ENCODE measurements at regions not wholly inside any gene's neighbourhood (a gene's known extent, or its start where the extent isn't known, plus 50 kb on each side); places are given as distances from the start of the nearest gene placed in this dataset.
A peak's percentile ranks its signal among the peaks of the same experiment; 100 is the strongest.

DNA sequence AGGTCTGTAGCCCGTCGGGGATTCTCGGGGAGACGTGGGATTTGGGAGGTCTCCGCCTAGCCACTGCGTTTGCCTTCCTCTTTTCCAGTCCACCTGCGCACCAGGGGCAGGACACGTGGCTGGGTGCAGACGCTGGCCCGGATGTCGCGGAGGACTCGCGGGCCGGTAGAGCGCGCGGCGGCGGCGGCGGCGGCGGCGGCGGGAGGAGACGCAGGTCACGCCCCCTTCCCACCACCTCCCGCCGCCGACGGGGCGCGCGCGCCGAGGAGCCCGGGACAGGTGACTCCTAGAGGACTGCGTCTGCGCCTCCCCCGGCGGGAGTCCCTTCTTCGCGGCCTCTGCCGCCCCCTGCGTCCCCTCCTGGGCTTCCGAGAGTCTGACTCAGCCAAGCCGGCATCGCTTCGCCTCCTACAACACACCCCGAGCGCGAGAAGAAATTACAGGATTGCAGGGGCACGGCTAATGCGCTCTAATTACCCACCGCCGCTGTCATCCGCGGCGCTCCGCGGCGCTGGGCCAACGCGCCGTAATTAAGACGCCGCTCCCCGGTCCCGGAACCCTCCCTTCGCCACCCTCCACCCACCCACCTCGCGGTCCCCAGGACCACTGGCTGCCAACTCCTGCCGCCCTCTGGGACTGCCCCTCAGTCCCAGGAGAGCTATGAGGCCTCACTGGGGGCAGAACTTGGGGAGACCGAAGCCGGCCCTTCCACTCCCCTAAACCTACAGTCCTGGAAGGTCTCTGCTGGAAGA, 124.5 kb downstream of the MRPL14 start:
- Histone ChIP-seq H3K4me2 (ENCODE audit: insufficient read depth, low read length, poor library complexity, severe bottlenecking) (peak overlapping the region; percentile 87), H2AFZ (ENCODE audit: low read length) (peak overlapping the region; percentile 90), H3K4me1 (ENCODE audit: control insufficient read depth in 2 of 2, insufficient read depth in 1 of 2, low read depth in 1 of 2, low read length in 2 of 2) (peaks cover 0 to 37% of the 10 kb centered on the region in 2 donors), H3K9ac (ENCODE audit: low read depth, low read length, poor library complexity) (peak overlapping the region; percentile 61), H3K4me3 (ENCODE audit: low read length in 2 of 2) (peak overlapping the region; percentile 33), H2BK5ac (ENCODE audit: low read length) (peak overlapping the region; percentile 62), H3K23ac (ENCODE audit: low read depth, low read length, poor library complexity) (peak overlapping the region; percentile 44), H3K4ac (ENCODE audit: low read length) (no peak overlapping the region), H4K8ac (ENCODE audit: low read depth, low read length) (no peak overlapping the region), H3K27me3 (ENCODE audit: control insufficient read depth in 3 of 3, insufficient read depth in 3 of 3, low read depth in 1 of 3, low read length in 3 of 3) (peaks cover 0 to 68% (median 4%) of the 10 kb centered on the region in 3 experiments), H2BK12ac (ENCODE audit: low read length) (no peak overlapping the region), H3K36me3 (replicated peaks in 1 of 2; ENCODE audit: control insufficient read depth in 2 of 2, insufficient read depth in 2 of 2, low read length in 2 of 2) (no peaks in the 10 kb centered on the region), H3K79me1 (ENCODE audit: low read depth, low read length) (no peaks in the 10 kb centered on the region), H2AK5ac (ENCODE audit: low read depth, low read length) (peak overlapping the region; percentile 97), H2BK15ac (ENCODE audit: low read length) (peak overlapping the region; percentile 0), H2BK120ac (ENCODE audit: low read depth, low read length) (peak overlapping the region; percentile 35), H3K14ac (ENCODE audit: low read length) (peak overlapping the region; percentile 23), H4K91ac (ENCODE audit: low read depth, low read length, poor library complexity) (peak overlapping the region; percentile 22), H3K27ac (replicated peaks; ENCODE audit: low read length) (peak overlapping the region; percentile 80), H3K18ac (ENCODE audit: low read length) (peak overlapping the region; percentile 89), H3K9me3 (replicated peaks in 1 of 2; ENCODE audit: control insufficient read depth in 2 of 2, insufficient read depth in 1 of 2, low read depth in 1 of 2, low read length in 2 of 2) (peaks cover 0 to 4% of the 10 kb centered on the region in 2 donors)
- no CpG with 5 or more reads among the region's 76 CpGs for WGBS, 2 donors (ENCODE audit: extremely low coverage in 2 of 2, insufficient read length in 2 of 2, insufficient replicate concordance in 1 of 2)
- DNase-seq (ENCODE audit: low spot score): no peak

DNA sequence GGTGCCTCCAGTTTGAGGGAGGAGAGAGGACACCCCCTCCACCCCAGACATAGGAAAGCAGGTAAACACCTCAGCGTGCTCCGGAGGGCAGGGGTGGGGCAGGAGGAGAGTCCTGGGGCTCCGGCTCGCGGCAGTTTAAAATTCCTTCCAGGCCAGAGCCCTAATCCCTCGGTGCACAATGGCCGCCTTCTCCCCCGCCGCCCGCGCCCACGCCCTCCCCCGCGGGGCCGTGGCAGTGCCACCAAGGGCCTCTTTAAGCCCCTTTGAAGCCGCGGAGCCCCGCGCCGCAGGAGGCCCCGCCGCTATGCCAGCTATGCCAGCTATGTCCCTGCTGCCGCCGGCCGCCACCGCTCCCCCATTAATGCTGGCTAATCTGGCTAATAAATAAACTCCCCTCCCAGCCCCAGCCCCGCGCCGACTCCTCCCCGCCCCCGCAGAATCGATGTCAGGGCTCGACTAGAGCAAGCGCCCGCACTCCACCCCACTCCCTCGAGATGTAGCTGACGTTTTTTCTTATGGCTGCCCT, 125.1 kb downstream of the MRPL14 start:
- H3K27ac ChIP-seq (replicated peaks; ENCODE audit: low read length): peak overlapping the region; percentile 80
- H4K91ac ChIP-seq (ENCODE audit: low read depth, low read length, poor library complexity): no peak overlapping the region
- H2AK5ac ChIP-seq (ENCODE audit: low read depth, low read length): peak overlapping the region; percentile 97
- peaks cover 0 to 36% of the 10 kb centered on the region in 2 donors for H3K4me1 ChIP-seq (ENCODE audit: control insufficient read depth in 2 of 2, insufficient read depth in 1 of 2, low read depth in 1 of 2, low read length in 2 of 2)
- peaks cover 0 to 4% of the 10 kb centered on the region in 2 donors for H3K9me3 ChIP-seq (replicated peaks in 1 of 2; ENCODE audit: control insufficient read depth in 2 of 2, insufficient read depth in 1 of 2, low read depth in 1 of 2, low read length in 2 of 2)
- H2BK15ac ChIP-seq (ENCODE audit: low read length): no peak overlapping the region
- peak overlapping the region; percentile 87 for H3K4me2 ChIP-seq (ENCODE audit: insufficient read depth, low read length, poor library complexity, severe bottlenecking)
- DNase-seq (ENCODE audit: low spot score): peak; percentile 88
- peak overlapping the region; percentile 27 to 33 for H3K4me3 ChIP-seq (ENCODE audit: low read length in 2 of 2)
- H3K79me1 ChIP-seq (ENCODE audit: low read depth, low read length): no peaks in the 10 kb centered on the region
- H2BK5ac ChIP-seq (ENCODE audit: low read length): peak overlapping the region; percentile 62
- H3K9ac ChIP-seq (ENCODE audit: low read depth, low read length, poor library complexity): no peak overlapping the region
- H4K8ac ChIP-seq (ENCODE audit: low read depth, low read length): no peak overlapping the region
- WGBS, 2 donors (ENCODE audit: extremely low coverage in 2 of 2, insufficient read length in 2 of 2, insufficient replicate concordance in 1 of 2): no CpG with 5 or more reads among the region's 37 CpGs
- H3K18ac ChIP-seq (ENCODE audit: low read length): peak overlapping the region; percentile 83
- peaks cover 0 to 65% (median 4%) of the 10 kb centered on the region in 3 experiments for H3K27me3 ChIP-seq (ENCODE audit: control insufficient read depth in 3 of 3, insufficient read depth in 3 of 3, low read depth in 1 of 3, low read length in 3 of 3)
- no peak overlapping the region for H3K23ac ChIP-seq (ENCODE audit: low read depth, low read length, poor library complexity)
- H2BK120ac ChIP-seq (ENCODE audit: low read depth, low read length): peak overlapping the region; percentile 35
- H3K4ac ChIP-seq (ENCODE audit: low read length): no peak overlapping the region
- H3K14ac ChIP-seq (ENCODE audit: low read length): no peak overlapping the region
- H3K36me3 ChIP-seq (replicated peaks in 1 of 2; ENCODE audit: control insufficient read depth in 2 of 2, insufficient read depth in 2 of 2, low read length in 2 of 2): no peaks in the 10 kb centered on the region
- H2BK12ac ChIP-seq (ENCODE audit: low read length): no peak overlapping the region
- peak overlapping the region; percentile 90 for H2AFZ ChIP-seq (ENCODE audit: low read length)

DNA sequence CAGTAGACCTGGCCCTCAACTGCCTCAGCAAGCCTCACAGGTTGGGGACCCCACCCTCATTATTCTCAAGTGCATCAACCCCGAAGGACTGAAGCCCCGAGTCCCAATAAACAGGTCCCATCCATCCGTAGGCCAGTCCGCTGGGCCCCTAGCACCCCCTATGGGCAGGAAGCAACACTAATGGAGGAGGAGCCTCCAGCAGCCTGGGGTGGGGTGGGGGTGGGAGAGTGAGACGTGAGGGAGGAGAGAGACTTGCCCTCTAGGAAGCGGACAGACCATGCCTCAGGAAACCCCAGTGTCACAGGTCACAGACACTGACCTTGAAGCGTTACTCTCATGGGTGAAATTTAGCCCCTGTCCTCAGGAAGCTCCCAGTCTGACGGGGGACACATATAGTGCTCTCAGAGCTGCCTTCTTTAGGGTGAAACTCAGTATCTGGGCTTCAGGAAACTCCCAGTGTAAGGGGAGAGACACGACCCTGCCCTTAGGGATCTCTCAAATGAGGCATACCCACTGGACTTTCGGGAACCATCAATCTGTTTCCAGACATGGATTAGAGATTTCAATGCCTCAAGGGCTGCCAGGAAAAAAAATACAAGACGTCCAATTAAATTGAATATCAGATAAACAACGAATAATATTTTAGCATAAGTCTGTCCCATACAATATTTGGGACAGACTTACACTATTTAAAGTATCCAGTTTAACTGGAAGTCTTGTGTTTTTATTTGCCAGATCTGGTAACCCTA, 125.8 kb downstream of the MRPL14 start:
- Histone ChIP-seq H2BK120ac (ENCODE audit: low read depth, low read length) (no peak overlapping the region), H3K36me3 (replicated peaks in 1 of 2; ENCODE audit: control insufficient read depth in 2 of 2, insufficient read depth in 2 of 2, low read length in 2 of 2) (no peaks in the 10 kb centered on the region), H3K14ac (ENCODE audit: low read length) (no peak overlapping the region), H3K79me1 (ENCODE audit: low read depth, low read length) (no peaks in the 10 kb centered on the region), H3K9me3 (replicated peaks in 1 of 2; ENCODE audit: control insufficient read depth in 2 of 2, insufficient read depth in 1 of 2, low read depth in 1 of 2, low read length in 2 of 2) (peaks cover 0 to 4% of the 10 kb centered on the region in 2 donors), H2BK15ac (ENCODE audit: low read length) (peak overlapping the region; percentile 90), H3K4me1 (ENCODE audit: control insufficient read depth in 2 of 2, insufficient read depth in 1 of 2, low read depth in 1 of 2, low read length in 2 of 2) (peaks cover 0 to 33% of the 10 kb centered on the region in 2 donors), H2AK5ac (ENCODE audit: low read depth, low read length) (peak overlapping the region; percentile 91), H3K4ac (ENCODE audit: low read length) (no peak overlapping the region), H2BK5ac (ENCODE audit: low read length) (peak overlapping the region; percentile 68), H4K91ac (ENCODE audit: low read depth, low read length, poor library complexity) (peak overlapping the region; percentile 56), H3K27ac (replicated peaks; ENCODE audit: low read length) (peak overlapping the region; percentile 44), H3K9ac (ENCODE audit: low read depth, low read length, poor library complexity) (no peak overlapping the region), H2AFZ (ENCODE audit: low read length) (peak overlapping the region; percentile 90), H4K8ac (ENCODE audit: low read depth, low read length) (no peak overlapping the region), H3K4me2 (ENCODE audit: insufficient read depth, low read length, poor library complexity, severe bottlenecking) (peak overlapping the region; percentile 87), H2BK12ac (ENCODE audit: low read length) (peak overlapping the region; percentile 77), H3K27me3 (ENCODE audit: control insufficient read depth in 3 of 3, insufficient read depth in 3 of 3, low read depth in 1 of 3, low read length in 3 of 3) (peaks cover 0 to 59% (median 4%) of the 10 kb centered on the region in 3 experiments), H3K23ac (ENCODE audit: low read depth, low read length, poor library complexity) (no peak overlapping the region), H3K18ac (ENCODE audit: low read length) (peak overlapping the region; percentile 76), H3K4me3 (ENCODE audit: low read length in 2 of 2) (no peak overlapping the region)
- no CpG with 5 or more reads among the region's 12 CpGs for WGBS, 2 donors (ENCODE audit: extremely low coverage in 2 of 2, insufficient read length in 2 of 2, insufficient replicate concordance in 1 of 2)
- DNase-seq (ENCODE audit: low spot score): no peak

Data from neuronal stem cell (in vitro differentiated cells).